HG03159 (cell line): ENCODE measurements at regions not wholly inside any gene's neighbourhood (a gene's known extent, or its start where the extent isn't known, plus 50 kb on each side); places are given as distances from the start of the nearest gene placed in this dataset.

Experiments used
- ATAC-seq: cut with Tn5 transposase; IDR thresholded peaks from one replicate; pipeline ENCODE4 v1.9.1; 2021; ENCODE audit warnings: mild to moderate bottlenecking, moderate library complexity; ENCODE audit not compliant: unreplicated experiment

DNA sequence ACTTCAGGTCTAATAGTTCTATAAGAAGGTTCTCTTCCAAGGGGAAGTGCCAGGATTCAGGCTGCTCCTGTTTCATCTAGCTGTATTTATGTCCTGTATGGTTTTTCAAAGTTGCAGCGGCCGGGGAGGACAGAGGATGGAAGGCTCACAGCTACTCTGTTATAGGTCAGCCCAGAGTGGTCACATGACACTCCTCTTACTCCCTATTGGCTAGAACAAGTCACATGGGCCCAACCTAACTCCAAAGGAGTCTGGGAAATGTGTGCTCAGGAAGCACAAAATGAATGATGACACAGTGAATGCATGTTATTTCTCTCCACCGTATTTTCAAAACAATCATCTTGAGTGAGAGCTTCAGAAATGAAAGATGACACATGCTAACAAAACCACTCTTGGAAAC, 645.1 kb upstream of the RBFOX1 start:
- ATAC-seq, result no peak

GRCh38 chr16:6684076-6684673, 648.5 kb upstream of the RBFOX1 start:
- no peak for ATAC-seq

GRCh38 chr16:6682142-6682811, 650.4 kb upstream of the RBFOX1 start:
- no peak for ATAC-seq

- no peak for ATAC-seq
Observed at GRCh38 chr16:6678586-6678985, 654.1 kb upstream of the RBFOX1 start.

- no peak for ATAC-seq
Observed at GRCh38 chr16:6674071-6674470, 658.6 kb upstream of the RBFOX1 start.

- ATAC-seq, result no peak
Observed at GRCh38 chr16:6672507-6672906, 660.1 kb upstream of the RBFOX1 start.

DNA sequence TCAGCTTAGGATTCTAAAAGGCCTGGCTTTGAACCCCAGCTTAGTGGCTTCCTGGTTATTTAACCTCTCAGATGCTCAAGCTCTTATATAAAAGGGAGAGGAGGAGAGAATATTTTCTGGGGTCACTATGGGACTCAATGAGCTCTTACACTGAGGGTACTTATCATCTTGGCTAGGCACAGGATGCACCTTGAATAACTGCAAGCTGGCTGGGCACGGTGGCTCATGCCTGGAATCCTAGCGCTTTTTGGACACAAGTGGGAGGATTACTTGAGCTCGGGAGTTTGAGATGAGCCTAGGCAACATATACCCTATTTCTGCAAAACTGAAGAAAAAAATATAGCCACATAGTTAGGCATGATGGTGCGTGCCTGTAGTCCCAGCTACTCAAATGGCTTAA, 665.3 kb upstream of the RBFOX1 start:
- ATAC-seq, result no peak

DNA sequence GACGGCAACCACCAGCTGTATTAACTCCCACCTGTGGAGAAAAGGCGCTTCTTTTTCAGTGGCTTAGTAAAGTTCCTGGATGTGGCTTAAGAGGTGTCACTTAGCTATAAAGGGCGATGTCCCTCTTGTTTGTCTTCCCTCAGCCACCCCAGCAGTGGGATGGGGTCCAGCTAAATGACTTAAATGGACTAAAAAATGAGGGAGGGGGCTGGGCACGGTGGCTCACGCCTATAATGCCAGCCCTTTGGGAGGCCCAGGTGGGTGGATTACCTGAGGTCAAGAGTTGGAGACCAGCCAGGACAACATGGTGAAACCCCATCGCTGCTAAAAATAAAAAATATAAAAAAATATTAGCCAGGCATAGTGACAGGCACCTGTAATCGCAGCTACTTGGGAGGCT, 667.5 kb upstream of the RBFOX1 start:
- ATAC-seq, result no peak

DNA sequence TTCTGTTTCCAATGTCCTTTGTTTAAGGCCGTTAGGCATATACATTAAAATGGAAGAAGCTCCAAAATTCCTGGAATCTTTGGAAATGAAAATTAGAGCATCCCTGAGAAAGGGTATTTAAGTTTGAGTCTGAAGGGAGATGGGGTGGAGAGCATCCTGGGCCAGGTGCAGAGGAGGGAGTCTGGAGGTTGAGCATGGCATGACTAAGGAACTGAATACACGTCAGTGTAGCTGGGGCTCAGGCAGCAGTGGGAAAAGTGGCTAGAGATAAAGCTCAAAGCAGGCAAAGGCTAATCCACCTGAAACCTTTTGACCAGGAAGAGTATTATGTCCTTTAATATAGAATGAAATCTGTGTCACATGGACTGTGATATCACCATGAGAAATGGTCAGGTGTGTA, 669.0 kb upstream of the RBFOX1 start:
- ATAC-seq, result no peak

- ATAC-seq, result no peak
Observed at GRCh38 chr16:6656760-6657159, 675.9 kb upstream of the RBFOX1 start.

GRCh38 chr16:6646891-6647290, 685.8 kb upstream of the RBFOX1 start:
- ATAC-seq, result no peak

- ATAC-seq, result no peak
Observed at GRCh38 chr16:6645768-6646568, 686.7 kb upstream of the RBFOX1 start.

DNA sequence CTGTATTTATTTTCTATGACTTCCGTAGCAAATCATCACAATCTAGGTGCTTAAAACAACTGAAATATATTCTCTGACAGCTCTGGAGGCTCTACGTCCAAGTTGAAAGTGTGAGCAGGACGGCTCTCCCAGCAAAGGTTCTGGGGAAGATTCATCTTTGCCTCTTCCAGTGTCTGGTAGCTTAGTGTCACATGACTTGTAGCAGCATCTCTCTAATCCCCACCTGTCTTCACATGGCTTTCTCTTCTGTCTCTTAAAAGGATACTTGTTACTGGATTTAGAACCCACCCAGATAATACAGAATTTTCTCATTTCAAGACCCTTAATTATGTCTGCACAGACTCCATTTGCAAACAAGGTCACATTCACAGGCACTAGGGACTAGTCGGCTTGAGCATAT, 687.7 kb upstream of the RBFOX1 start:
- no peak for ATAC-seq

- ATAC-seq, result no peak
Observed at GRCh38 chr16:6643080-6643686, 689.5 kb upstream of the RBFOX1 start.

DNA sequence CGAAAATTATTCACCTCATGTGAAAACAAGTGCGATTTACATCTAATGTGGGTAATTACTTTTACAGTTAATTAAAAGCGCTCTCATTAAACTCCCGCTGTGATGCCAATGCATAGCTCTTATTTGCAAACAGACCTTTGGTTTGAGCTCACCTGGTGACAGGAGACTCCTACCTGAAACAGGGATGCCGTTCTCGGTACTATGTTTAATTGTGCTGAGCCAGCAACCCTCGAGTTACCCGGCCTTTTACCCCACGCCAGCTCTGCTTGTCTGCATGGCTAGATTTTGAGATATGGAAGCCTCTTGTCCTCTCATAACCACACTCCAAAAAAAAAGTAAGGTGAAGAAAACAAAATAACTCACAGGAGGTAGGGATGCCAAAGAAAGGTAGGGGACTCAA, 690.4 kb upstream of the RBFOX1 start:
- ATAC-seq, result no peak

DNA sequence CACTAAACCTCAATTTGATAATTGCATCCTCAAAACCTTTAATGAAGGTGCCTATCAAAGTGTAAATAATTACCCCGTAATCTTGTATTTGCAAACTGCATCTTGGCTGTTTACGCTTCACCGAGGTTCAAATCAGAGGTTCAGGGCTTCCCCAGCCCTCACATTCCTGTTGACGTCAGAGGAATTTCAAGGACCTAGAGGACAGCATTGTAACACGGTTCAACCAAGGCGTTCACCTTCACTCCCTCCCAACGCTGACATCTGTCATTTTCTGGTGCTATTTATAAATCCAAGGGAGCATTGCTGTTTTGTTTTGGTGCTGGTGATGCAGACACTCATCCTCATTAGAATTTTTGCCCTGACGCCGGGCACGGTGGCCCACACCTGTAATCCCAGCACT, 691.6 kb upstream of the RBFOX1 start:
- no peak for ATAC-seq

- no peak for ATAC-seq
Observed at GRCh38 chr16:6636457-6636856, 696.2 kb upstream of the RBFOX1 start.

DNA sequence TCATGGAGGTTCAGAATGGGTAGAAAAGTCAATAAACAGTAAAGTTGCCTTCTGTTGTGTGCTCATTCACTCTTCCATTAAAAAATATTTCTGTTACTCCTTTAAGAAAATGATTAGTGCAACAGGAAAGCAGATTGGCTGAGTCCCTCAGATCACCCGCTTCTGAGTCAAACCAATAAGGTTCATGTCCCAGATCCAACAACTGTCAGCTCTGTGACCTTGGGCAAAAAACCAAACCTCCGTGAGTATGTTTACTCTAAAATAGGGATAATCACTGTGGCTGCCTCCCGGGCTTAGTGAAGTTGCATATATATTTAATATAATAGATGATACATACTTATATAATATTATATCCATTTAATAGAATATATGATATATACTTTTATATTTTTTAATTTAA, 698.5 kb upstream of the RBFOX1 start:
- no peak for ATAC-seq

GRCh38 chr16:6633456-6633855, 699.2 kb upstream of the RBFOX1 start:
- ATAC-seq, result no peak

GRCh38 chr16:6629110-6629509, 703.5 kb upstream of the RBFOX1 start:
- ATAC-seq, result no peak

DNA sequence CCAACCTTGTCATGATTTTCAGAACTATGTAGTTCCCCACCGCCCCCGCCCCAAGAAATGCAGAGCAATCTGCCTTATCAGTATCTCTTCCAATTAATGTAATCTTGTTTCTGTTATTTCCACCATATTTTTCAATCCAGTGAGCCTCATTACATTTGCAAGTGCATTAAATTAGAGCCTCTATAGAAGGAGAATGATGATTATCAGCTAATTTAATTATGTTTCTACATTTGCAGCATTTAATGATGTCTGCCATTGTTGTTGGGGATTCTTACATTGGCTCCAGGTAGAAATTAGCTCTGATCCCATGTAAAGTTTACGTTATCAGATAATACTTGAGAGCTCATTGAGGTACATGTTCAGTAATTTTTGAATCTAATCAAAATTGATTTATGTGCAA, 707.0 kb upstream of the RBFOX1 start:
- ATAC-seq, result no peak

GRCh38 chr16:6618874-6619273, 713.8 kb upstream of the RBFOX1 start:
- no peak for ATAC-seq
